ENCODE measurements at regions not wholly inside any gene's neighbourhood (a gene's known extent, or its start where the extent isn't known, plus 50 kb on each side); places are given as distances from the start of the nearest gene placed in this dataset.
A peak's percentile ranks its signal among the peaks of the same experiment; 100 is the strongest.

- no peak for TF ChIP-seq JUND (IDR thresholded peaks at IDR 0.05; ENCODE audit: low read depth)
- in situ Hi-C loops (cut with HindIII; ENCODE audit: low pct_unique_long_range_greater_than_20kb, low sequenced_read_pairs): no loop called here
- no peak for DNase-seq (ENCODE audit: low read depth in 1 of 2, low spot score in 1 of 2)
Observed at GRCh38 chr6:113629975-113630737, 227.0 kb upstream of the MARCKS start.

- no peak for DNase-seq (ENCODE audit: low read depth in 1 of 2, low spot score in 1 of 2)
- in situ Hi-C loops (cut with HindIII; ENCODE audit: low pct_unique_long_range_greater_than_20kb, low sequenced_read_pairs): no loop called here
- TF ChIP-seq JUND (IDR thresholded peaks at IDR 0.05; ENCODE audit: low read depth): no peak
Observed at GRCh38 chr6:113630738-113631535, 226.2 kb upstream of the MARCKS start.

- TF ChIP-seq JUND (IDR thresholded peaks at IDR 0.05; ENCODE audit: low read depth): no peak
- DNase-seq (ENCODE audit: low read depth in 1 of 2, low spot score in 1 of 2): no peak
- in situ Hi-C loops (cut with HindIII; ENCODE audit: low pct_unique_long_range_greater_than_20kb, low sequenced_read_pairs): no loop called here
Observed at GRCh38 chr6:113631666-113632065, 225.5 kb upstream of the MARCKS start.

GRCh38 chr6:113632220-113632864 lies 224.8 kb upstream of the MARCKS start:
- DNase-seq (ENCODE audit: low read depth in 1 of 2, low spot score in 1 of 2): no peak
- in situ Hi-C loops (cut with HindIII; ENCODE audit: low pct_unique_long_range_greater_than_20kb, low sequenced_read_pairs): no loop called here
- no peak for TF ChIP-seq JUND (IDR thresholded peaks at IDR 0.05; ENCODE audit: low read depth)

- in situ Hi-C loops (cut with HindIII; ENCODE audit: low pct_unique_long_range_greater_than_20kb, low sequenced_read_pairs): no loop called here
- no peak for TF ChIP-seq JUND (IDR thresholded peaks at IDR 0.05; ENCODE audit: low read depth)
- DNase-seq (ENCODE audit: low read depth in 1 of 2, low spot score in 1 of 2): no peak
Observed at GRCh38 chr6:113633638-113634037, 223.5 kb upstream of the MARCKS start.

- no peak for DNase-seq (ENCODE audit: low read depth in 1 of 2, low spot score in 1 of 2)
- TF ChIP-seq JUND (IDR thresholded peaks at IDR 0.05; ENCODE audit: low read depth): no peak
- in situ Hi-C loops (cut with HindIII; ENCODE audit: low pct_unique_long_range_greater_than_20kb, low sequenced_read_pairs): no loop called here
Observed at GRCh38 chr6:113634352-113635163, 222.6 kb upstream of the MARCKS start.

- in situ Hi-C loops (cut with HindIII; ENCODE audit: low pct_unique_long_range_greater_than_20kb, low sequenced_read_pairs): no loop called here
- no peak for TF ChIP-seq JUND (IDR thresholded peaks at IDR 0.05; ENCODE audit: low read depth)
- DNase-seq (ENCODE audit: low read depth in 1 of 2, low spot score in 1 of 2): no peak
Observed at GRCh38 chr6:113635222-113635986, 221.7 kb upstream of the MARCKS start.

- in situ Hi-C loops (cut with HindIII; ENCODE audit: low pct_unique_long_range_greater_than_20kb, low sequenced_read_pairs): no loop called here
- no peak for DNase-seq (ENCODE audit: low read depth in 1 of 2, low spot score in 1 of 2)
- no peak for TF ChIP-seq JUND (IDR thresholded peaks at IDR 0.05; ENCODE audit: low read depth)
Observed at GRCh38 chr6:113636357-113636824, 220.8 kb upstream of the MARCKS start.

GRCh38 chr6:113640051-113640450 lies 217.1 kb upstream of the MARCKS start:
- DNase-seq (ENCODE audit: low read depth in 1 of 2, low spot score in 1 of 2): peak in 1 of 2 experiments; percentile 41
- in situ Hi-C loops (cut with HindIII; ENCODE audit: low pct_unique_long_range_greater_than_20kb, low sequenced_read_pairs): no loop called here
- no peak for TF ChIP-seq JUND (IDR thresholded peaks at IDR 0.05; ENCODE audit: low read depth)

- no peak for DNase-seq (ENCODE audit: low read depth in 1 of 2, low spot score in 1 of 2)
- in situ Hi-C loops (cut with HindIII; ENCODE audit: low pct_unique_long_range_greater_than_20kb, low sequenced_read_pairs): no loop called here
- no peak for TF ChIP-seq JUND (IDR thresholded peaks at IDR 0.05; ENCODE audit: low read depth)
Observed at GRCh38 chr6:113642001-113642713, 215.0 kb upstream of the MARCKS start.
